ENCODE measurements at regions not wholly inside any gene's neighbourhood (a gene's known extent, or its start where the extent isn't known, plus 50 kb on each side); places are given as distances from the start of the nearest gene placed in this dataset.
"Not testable (repeated sequence)": the region's sequence is repeated elsewhere in the genome, so short reads cannot be mapped to it uniquely, and the experiment has no call there.

DNA sequence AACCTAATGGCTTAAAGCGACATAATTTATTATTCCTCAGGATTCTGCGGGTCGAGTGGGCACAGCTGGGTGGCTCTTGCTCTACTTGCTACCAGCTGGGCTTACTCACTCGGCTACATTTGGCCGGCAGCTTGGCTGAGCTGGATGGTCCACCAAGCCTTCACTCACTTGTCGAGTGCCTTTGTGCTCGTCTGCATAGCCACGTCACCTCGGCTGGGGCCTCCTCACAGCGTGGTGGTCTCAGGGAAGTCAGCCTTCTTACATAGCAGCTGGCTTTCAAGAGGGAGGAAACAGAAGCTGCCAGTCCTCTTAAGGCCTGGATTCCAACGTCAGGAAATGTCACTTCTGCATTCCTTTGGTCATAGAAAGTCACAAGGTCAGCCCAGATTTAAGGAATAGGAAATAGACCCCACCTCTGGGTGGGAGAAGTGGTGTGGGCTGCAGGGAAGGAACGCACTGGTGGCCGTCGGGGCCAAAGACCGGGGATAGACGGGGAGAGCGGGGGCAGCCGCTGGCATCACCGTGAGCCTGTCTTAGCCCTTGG lies 75.1 kb upstream of the RUFY1 start:
- H3K4me3 ChIP-seq (ENCODE audit: low read length): no peak overlapping the region
- H3K4me1 ChIP-seq (ENCODE audit: insufficient read depth, low read length): no peaks in the 10 kb centered on the region
- no peaks in the 10 kb centered on the region for H3K9me3 ChIP-seq (ENCODE audit: insufficient read depth, low read depth, low read length)
- H3K27me3 ChIP-seq (ENCODE audit: insufficient read depth, low read length): no peaks in the 10 kb centered on the region
- no peak overlapping the region for H3K9ac ChIP-seq (ENCODE audit: low read depth, low read length)
- no peaks in the 10 kb centered on the region for H3K36me3 ChIP-seq (ENCODE audit: insufficient read depth, low read depth, low read length)
- H3K27ac ChIP-seq (ENCODE audit: low read length): no peak overlapping the region

DNA sequence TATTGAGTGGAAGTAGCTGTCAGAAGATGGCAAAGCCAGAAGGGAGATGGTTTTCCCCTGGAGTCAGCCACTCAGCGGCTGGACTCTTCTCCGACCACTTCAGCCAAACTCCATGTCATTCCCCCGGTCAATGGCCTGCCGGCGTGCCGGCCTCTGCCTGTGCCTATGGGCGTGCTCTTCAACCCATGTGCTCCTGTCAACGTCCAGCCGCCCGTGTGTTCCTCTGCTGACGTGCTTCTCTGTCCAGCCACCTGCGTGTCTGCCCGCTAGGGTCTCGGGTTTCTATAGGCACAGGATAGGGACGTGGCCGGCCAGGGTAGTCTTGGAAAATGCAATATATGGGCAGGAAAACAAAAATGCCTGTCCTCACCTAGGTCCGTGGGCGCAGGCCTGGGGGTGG lies 77.7 kb upstream of the RUFY1 start:
- Histone ChIP-seq H3K4me3 (ENCODE audit: low read length) (no peak overlapping the region), H3K4me1 (ENCODE audit: insufficient read depth, low read length) (no peaks in the 10 kb centered on the region), H3K9ac (ENCODE audit: low read depth, low read length) (no peak overlapping the region), H3K27ac (ENCODE audit: low read length) (no peak overlapping the region), H3K9me3 (ENCODE audit: insufficient read depth, low read depth, low read length) (no peaks in the 10 kb centered on the region), H3K36me3 (ENCODE audit: insufficient read depth, low read depth, low read length) (no peaks in the 10 kb centered on the region), H3K27me3 (ENCODE audit: insufficient read depth, low read length) (no peaks in the 10 kb centered on the region)

DNA sequence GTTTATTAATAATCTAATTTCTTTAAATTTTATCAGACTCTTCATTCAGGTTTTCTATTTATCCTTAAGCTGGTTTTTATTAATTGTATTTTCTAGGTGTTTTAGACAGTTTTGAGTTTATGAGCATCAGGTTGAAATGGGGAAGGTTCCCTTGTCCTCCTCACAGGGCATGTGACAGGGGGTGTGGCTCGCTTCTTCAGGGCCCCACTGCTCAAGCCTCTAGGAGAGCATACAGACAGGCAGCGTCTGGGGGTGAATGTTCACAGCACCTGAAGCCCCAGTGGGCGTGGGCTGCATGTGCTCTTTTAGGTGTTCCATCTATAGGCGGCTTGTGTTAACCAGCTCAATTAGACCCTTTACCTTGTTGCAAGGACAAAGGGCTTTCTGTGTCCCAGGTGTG lies 78.2 kb upstream of the RUFY1 start:
- H3K4me3 ChIP-seq (ENCODE audit: low read length): no peak overlapping the region
- no peaks in the 10 kb centered on the region for H3K36me3 ChIP-seq (ENCODE audit: insufficient read depth, low read depth, low read length)
- H3K27me3 ChIP-seq (ENCODE audit: insufficient read depth, low read length): no peaks in the 10 kb centered on the region
- H3K9me3 ChIP-seq (ENCODE audit: insufficient read depth, low read depth, low read length): no peaks in the 10 kb centered on the region
- no peak overlapping the region for H3K27ac ChIP-seq (ENCODE audit: low read length)
- H3K4me1 ChIP-seq (ENCODE audit: insufficient read depth, low read length): no peaks in the 10 kb centered on the region
- no peak overlapping the region for H3K9ac ChIP-seq (ENCODE audit: low read depth, low read length)

DNA sequence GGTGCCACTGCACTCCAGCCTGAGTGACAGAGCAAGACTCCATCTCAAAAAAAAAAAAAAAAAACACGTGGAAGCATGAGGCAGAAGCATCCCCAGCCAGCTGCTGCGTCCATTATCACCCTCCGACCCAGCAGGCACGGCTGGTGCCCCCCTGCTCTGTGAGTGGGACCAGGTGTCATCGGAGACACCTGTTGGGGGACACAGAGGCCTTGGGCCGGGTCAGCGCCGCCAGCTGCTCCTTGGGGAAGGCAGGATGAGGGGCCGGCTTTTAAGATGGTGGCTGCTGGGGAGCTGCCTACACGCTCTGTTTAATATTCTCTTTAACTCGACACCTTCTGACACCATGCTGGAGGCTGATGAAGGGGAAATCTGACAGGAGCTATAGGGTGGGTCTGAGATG lies 80.2 kb upstream of the RUFY1 start:
- Histone ChIP-seq H3K27me3 (ENCODE audit: insufficient read depth, low read length) (no peaks in the 10 kb centered on the region), H3K27ac (ENCODE audit: low read length) (no peak overlapping the region)

DNA sequence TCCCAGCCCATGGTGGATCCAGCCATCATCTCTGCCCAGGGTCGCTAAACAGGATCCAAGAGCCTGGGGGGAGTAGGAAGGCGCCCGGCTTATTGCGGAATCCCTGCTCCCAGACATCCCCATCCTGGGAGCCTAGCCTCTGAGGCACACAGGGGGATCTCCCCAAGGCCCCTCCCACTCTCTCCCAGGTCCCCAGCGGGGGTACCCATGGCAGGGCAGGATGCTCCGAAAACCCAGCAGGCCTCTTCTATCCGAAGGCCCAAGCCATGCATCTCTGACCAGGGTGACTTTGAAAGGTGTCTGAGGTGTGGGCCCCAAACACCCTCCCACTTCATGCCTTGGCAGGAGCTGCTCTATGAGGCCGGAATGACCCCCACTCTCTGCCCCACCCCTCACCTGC lies 81.7 kb upstream of the RUFY1 start:
- H3K27me3 ChIP-seq (ENCODE audit: insufficient read depth, low read length): no peaks in the 10 kb centered on the region
- H3K4me3 ChIP-seq (ENCODE audit: low read length): no peak overlapping the region
- no peaks in the 10 kb centered on the region for H3K9me3 ChIP-seq (ENCODE audit: insufficient read depth, low read depth, low read length)
- no peak overlapping the region for H3K27ac ChIP-seq (ENCODE audit: low read length)
- H3K36me3 ChIP-seq (ENCODE audit: insufficient read depth, low read depth, low read length): no peaks in the 10 kb centered on the region
- no peaks in the 10 kb centered on the region for H3K4me1 ChIP-seq (ENCODE audit: insufficient read depth, low read length)
- H3K9ac ChIP-seq (ENCODE audit: low read depth, low read length): no peak overlapping the region

More for the DNA sequence above, 80.2 kb upstream of the RUFY1 start:
- Histone ChIP-seq H3K4me3 (ENCODE audit: low read length) (no peak overlapping the region), H3K9ac (ENCODE audit: low read depth, low read length) (no peak overlapping the region), H3K9me3 (ENCODE audit: insufficient read depth, low read depth, low read length) (no peaks in the 10 kb centered on the region), H3K4me1 (ENCODE audit: insufficient read depth, low read length) (no peaks in the 10 kb centered on the region), H3K36me3 (ENCODE audit: insufficient read depth, low read depth, low read length) (no peaks in the 10 kb centered on the region)

DNA sequence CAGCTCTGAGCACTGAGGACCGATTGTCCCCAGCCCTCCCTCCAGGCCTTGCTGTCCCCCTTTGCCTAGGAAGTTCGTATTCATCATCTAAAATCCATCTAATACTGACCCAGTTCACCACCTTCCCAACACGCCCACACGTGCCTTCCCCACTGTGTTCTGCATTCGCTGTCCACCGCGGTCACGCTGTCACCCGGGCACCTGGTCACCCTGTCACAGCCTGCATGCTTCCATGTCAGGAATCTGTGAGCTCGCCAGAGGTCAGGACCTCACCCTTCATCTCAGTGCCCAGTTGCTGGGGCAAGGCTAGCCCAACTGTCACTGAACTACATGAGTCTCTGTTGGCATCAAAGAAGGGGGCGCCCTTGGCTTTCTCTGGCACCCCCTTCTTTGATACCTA lies 82.9 kb upstream of the RUFY1 start:
- Histone ChIP-seq H3K4me3 (ENCODE audit: low read length) (no peak overlapping the region), H3K27me3 (ENCODE audit: insufficient read depth, low read length) (no peaks in the 10 kb centered on the region), H3K27ac (ENCODE audit: low read length) (no peak overlapping the region), H3K36me3 (ENCODE audit: insufficient read depth, low read depth, low read length) (no peaks in the 10 kb centered on the region), H3K9ac (ENCODE audit: low read depth, low read length) (no peak overlapping the region), H3K4me1 (ENCODE audit: insufficient read depth, low read length) (no peaks in the 10 kb centered on the region), H3K9me3 (ENCODE audit: insufficient read depth, low read depth, low read length) (no peaks in the 10 kb centered on the region)

DNA sequence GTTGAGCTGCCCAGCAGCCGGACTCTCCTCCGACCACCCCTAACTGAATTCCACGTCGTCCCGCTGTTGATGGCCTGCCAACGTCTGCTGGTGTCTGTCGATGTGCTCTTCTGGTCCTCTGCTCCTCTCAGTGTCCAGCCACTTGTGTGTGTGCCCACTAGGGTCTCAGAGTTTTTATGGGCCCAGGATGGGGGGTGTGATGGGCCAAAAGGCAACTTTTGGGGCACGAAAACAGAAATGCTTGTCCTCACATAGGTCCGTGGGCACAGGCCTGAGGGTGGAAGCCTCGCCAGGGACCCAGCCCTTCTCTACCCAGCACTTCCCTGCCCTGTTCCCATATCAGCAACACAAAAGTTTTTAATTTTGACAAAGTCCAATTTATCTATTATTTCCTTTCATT lies 85.7 kb upstream of the RUFY1 start:
- Histone ChIP-seq H3K4me3 (ENCODE audit: low read length) (no peak overlapping the region), H3K27ac (ENCODE audit: low read length) (no peak overlapping the region), H3K9ac (ENCODE audit: low read depth, low read length) (no peak overlapping the region), H3K27me3 (ENCODE audit: insufficient read depth, low read length) (no peaks in the 10 kb centered on the region), H3K9me3 (ENCODE audit: insufficient read depth, low read depth, low read length) (no peaks in the 10 kb centered on the region), H3K36me3 (ENCODE audit: insufficient read depth, low read depth, low read length) (no peaks in the 10 kb centered on the region), H3K4me1 (ENCODE audit: insufficient read depth, low read length) (no peaks in the 10 kb centered on the region)

DNA sequence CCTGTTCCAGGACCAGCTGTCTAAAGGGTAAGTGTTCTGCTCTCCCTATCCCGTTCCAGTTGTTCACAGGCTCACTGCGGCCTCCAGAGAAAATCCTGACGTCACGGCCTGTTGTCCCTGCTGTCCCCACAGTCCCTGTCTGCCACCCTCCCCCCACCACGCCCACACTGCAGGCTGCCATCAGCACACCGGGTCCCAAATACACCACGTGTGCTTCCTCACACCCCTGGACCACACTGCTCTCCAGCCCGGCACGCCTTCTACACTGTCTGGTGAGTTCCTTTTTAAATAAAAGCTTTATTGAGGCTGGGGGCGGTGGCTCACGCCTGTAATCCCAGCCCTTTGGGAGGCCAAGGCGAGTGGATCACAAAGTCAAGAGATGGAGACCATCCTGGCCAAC lies 88.3 kb upstream of the RUFY1 start:
- Histone ChIP-seq H3K9ac (ENCODE audit: low read depth, low read length) (no peak overlapping the region), H3K4me1 (ENCODE audit: insufficient read depth, low read length) (no peaks in the 10 kb centered on the region), H3K9me3 (ENCODE audit: insufficient read depth, low read depth, low read length) (no peaks in the 10 kb centered on the region; the same call in 1 of the 2 replicates), H3K36me3 (ENCODE audit: insufficient read depth, low read depth, low read length) (no peaks in the 10 kb centered on the region), H3K4me3 (ENCODE audit: low read length) (no peak overlapping the region), H3K27me3 (ENCODE audit: insufficient read depth, low read length) (no peaks in the 10 kb centered on the region), H3K27ac (ENCODE audit: low read length) (no peak overlapping the region)

DNA sequence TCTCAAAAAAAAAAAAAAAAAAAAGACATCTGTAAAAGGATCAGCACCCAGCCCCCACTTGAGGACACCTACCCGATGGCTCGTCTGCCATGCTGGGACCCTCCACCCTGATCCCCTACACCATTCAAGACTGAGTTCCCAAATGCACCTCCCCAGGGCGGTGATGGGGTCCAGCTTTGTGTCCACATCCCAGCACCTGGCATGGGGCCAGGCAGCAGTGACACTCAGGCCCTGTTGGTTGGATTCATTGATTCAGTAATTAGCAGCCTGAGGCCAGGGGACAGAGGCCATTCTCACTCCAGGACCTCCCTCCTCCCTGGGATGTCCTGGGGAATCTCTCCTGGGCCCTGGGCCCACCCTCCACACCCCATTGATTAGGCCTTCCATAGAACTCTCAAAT lies 88.8 kb upstream of the RUFY1 start:
- H3K4me1 ChIP-seq (ENCODE audit: insufficient read depth, low read length): no peaks in the 10 kb centered on the region
- no peak overlapping the region for H3K4me3 ChIP-seq (ENCODE audit: low read length)
- H3K9ac ChIP-seq (ENCODE audit: low read depth, low read length): no peak overlapping the region
- H3K9me3 ChIP-seq (ENCODE audit: insufficient read depth, low read depth, low read length): peaks cover under 1% of the 10 kb centered on the region
- no peak overlapping the region for H3K27ac ChIP-seq (ENCODE audit: low read length)
- no peaks in the 10 kb centered on the region for H3K36me3 ChIP-seq (ENCODE audit: insufficient read depth, low read depth, low read length)
- H3K27me3 ChIP-seq (ENCODE audit: insufficient read depth, low read length): no peaks in the 10 kb centered on the region

DNA sequence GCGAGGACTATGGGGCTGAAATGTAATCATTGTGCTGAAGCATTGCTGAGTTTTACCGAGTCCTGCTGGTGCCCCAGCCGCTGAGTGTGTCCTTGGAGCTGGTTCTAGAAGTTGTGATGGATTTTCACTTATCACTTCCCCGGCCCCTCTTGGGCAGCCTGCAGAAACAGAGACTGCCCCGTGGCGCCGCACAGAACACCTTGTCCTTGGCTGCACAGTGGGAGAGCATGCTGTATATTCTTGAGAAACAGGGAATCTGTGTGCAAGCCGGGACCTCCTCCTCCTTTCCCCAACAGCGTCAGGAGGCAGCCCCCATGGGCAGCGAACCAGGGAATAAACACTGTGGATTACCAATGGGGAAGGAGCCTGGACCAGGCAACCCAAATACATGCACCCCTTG lies 90.6 kb upstream of the RUFY1 start:
- Histone ChIP-seq H3K27me3 (ENCODE audit: insufficient read depth, low read length) (no peaks in the 10 kb centered on the region), H3K4me1 (ENCODE audit: insufficient read depth, low read length) (no peaks in the 10 kb centered on the region), H3K4me3 (ENCODE audit: low read length) (no peak overlapping the region), H3K9me3 (ENCODE audit: insufficient read depth, low read depth, low read length) (peaks cover 11% of the 10 kb centered on the region), H3K36me3 (ENCODE audit: insufficient read depth, low read depth, low read length) (no peaks in the 10 kb centered on the region), H3K27ac (ENCODE audit: low read length) (no peak overlapping the region), H3K9ac (ENCODE audit: low read depth, low read length) (no peak overlapping the region)

DNA sequence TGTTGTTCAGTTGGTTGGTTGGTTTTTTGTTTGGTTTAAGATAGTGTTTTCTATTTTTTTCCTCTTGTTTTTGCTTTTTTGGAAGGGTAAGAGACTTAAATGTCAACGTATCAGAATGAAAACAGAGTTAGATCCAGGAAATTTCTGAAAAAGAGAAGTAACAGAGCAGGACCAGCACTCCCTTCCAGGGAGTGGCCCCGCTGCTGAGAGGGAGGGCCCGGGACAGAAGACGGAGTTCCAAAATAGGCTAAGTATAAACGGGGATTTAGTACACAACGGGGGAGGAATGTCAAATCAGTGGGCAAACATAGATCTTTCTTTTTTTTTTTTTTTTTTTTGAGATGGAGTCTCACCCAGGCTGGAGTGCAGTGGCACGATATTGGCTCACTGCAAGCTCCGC lies 92.7 kb upstream of the RUFY1 start:
- Histone ChIP-seq H3K4me1 (ENCODE audit: insufficient read depth, low read length) (no peaks in the 10 kb centered on the region), H3K9ac (ENCODE audit: low read depth, low read length) (no peak overlapping the region), H3K27ac (ENCODE audit: low read length) (no peak overlapping the region), H3K4me3 (ENCODE audit: low read length) (no peak overlapping the region), H3K9me3 (ENCODE audit: insufficient read depth, low read depth, low read length) (peaks cover 11% of the 10 kb centered on the region), H3K36me3 (ENCODE audit: insufficient read depth, low read depth, low read length) (no peaks in the 10 kb centered on the region), H3K27me3 (ENCODE audit: insufficient read depth, low read length) (no peaks in the 10 kb centered on the region)

DNA sequence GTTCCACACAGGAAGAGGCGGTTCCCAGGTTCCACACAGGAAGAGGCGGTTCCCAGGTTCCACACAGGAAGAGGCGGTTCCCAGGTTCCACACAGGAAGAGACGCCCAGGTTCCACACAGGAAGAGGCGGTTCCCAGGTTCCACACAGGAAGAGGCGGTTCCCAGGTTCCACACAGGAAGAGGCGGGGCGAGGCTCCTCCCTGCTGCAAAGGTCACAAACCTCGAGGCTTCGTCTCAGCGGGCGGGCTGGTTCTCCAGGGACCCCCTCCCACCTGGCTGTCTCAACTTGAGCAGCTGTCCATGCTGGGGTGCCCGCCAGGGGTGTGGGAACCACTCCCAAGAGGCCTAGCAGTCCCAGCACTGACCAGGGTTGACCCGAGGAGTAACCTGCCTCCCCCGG lies 94.3 kb upstream of the RUFY1 start:
- not testable (repeated sequence) for H3K36me3 ChIP-seq (ENCODE audit: insufficient read depth, low read depth, low read length); H3K27ac ChIP-seq (ENCODE audit: low read length); H3K4me1 ChIP-seq (ENCODE audit: insufficient read depth, low read length); H3K9ac ChIP-seq (ENCODE audit: low read depth, low read length); H3K4me3 ChIP-seq (ENCODE audit: low read length); H3K27me3 ChIP-seq (ENCODE audit: insufficient read depth, low read length)
- peaks cover 12% of the 10 kb centered on the region for H3K9me3 ChIP-seq (ENCODE audit: insufficient read depth, low read depth, low read length)

DNA sequence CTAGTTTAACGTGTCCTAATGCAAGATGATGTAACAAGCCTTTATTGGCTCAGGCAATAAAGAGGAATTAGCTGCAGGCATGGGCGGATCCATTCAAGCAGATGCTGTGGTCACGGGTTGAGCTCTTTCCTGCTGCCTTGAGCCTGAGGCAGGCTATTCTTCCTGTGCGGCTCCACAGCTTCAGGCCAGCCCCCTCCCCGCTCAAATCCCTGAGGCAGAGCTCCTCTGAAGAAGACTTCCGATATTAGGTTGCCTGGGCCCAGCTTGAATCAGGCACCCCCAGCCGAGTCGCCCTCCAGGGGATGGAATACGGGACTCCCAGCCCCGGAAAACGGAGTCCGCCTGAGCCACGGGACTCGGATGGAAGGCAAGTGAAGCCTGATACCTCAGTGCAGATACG lies 95.0 kb upstream of the RUFY1 start:
- H3K9ac ChIP-seq (ENCODE audit: low read depth, low read length): no peak overlapping the region
- H3K27me3 ChIP-seq (ENCODE audit: insufficient read depth, low read length): no peaks in the 10 kb centered on the region
- H3K9me3 ChIP-seq (ENCODE audit: insufficient read depth, low read depth, low read length): peaks cover 15% of the 10 kb centered on the region
- no peak overlapping the region for H3K27ac ChIP-seq (ENCODE audit: low read length)
- no peaks in the 10 kb centered on the region for H3K4me1 ChIP-seq (ENCODE audit: insufficient read depth, low read length)
- no peaks in the 10 kb centered on the region for H3K36me3 ChIP-seq (ENCODE audit: insufficient read depth, low read depth, low read length)
- H3K4me3 ChIP-seq (ENCODE audit: low read length): no peak overlapping the region

Measured in iPS-20b (cell line).